Erythroblast (primary cell): ENCODE measurements at regions not wholly inside any gene's neighbourhood (a gene's known extent, or its start where the extent isn't known, plus 50 kb on each side); places are given as distances from the start of the nearest gene placed in this dataset.

Experiments
- DNase-seq, 2 experiments: peaks; one replicate each; lab custom pipeline; 2025; lab: John Stamatoyannopoulos, UW
- GATA1 ChIP-seq: IDR thresholded peaks from 2 replicates; pipeline ENCODE4 v1.6.1; 2011; ENCODE audit warnings: low read depth, mild to moderate bottlenecking, control low read depth, low read length, moderate library complexity
- POLR2A ChIP-seq: IDR thresholded peaks from 2 replicates; pipeline ENCODE4 v1.6.1; 2011; ENCODE audit warnings: mild to moderate bottlenecking, low read length

- no peak for DNase-seq
- no peak for TF ChIP-seq GATA1
These were observed 194.9 kb downstream of the GPX5 start for GRCh38 chr6:28720357-28721231.

GRCh38 chr6:28721372-28721771 lies 195.7 kb downstream of the GPX5 start:
- DNase-seq: no peak
- TF ChIP-seq POLR2A (no peak), GATA1 (no peak)

GRCh38 chr6:28724395-28724794 lies 198.7 kb downstream of the GPX5 start:
- no peak for DNase-seq
- no peak for TF ChIP-seq GATA1
- TF ChIP-seq POLR2A: no peak

- no peak for DNase-seq
- TF ChIP-seq POLR2A (no peak), GATA1 (no peak)
These were observed 198.4 kb downstream of the TRIM27 start for GRCh38 chr6:28725274-28725809.

GRCh38 chr6:28725890-28726348 lies 197.9 kb downstream of the TRIM27 start:
- DNase-seq: peak; percentile 19 to 25
- TF ChIP-seq POLR2A: no peak
- TF ChIP-seq GATA1: no peak

GRCh38 chr6:28726569-28727309 lies 197.0 kb downstream of the TRIM27 start:
- DNase-seq: no peak
- no peak for TF ChIP-seq POLR2A
- TF ChIP-seq GATA1: no peak

GRCh38 chr6:28727559-28728211 lies 196.1 kb downstream of the TRIM27 start:
- TF ChIP-seq POLR2A (no peak), GATA1 (no peak)
- no peak for DNase-seq

GRCh38 chr6:28729501-28730402 lies 194.0 kb downstream of the TRIM27 start:
- DNase-seq: peak; percentile 13 to 31
- no peak for TF ChIP-seq POLR2A

- no peak for TF ChIP-seq POLR2A
- TF ChIP-seq GATA1: no peak
- no peak for DNase-seq
These were observed 191.7 kb downstream of the TRIM27 start for GRCh38 chr6:28732052-28732451.

GRCh38 chr6:28734443-28734959 lies 189.3 kb downstream of the TRIM27 start:
- no peak for DNase-seq

GRCh38 chr6:28736121-28736520 lies 187.7 kb downstream of the TRIM27 start:
- TF ChIP-seq POLR2A (no peak), GATA1 (no peak)
- no peak for DNase-seq

More at GRCh38 chr6:28734443-28734959, 189.3 kb downstream of the TRIM27 start:
- TF ChIP-seq GATA1: no peak
- no peak for TF ChIP-seq POLR2A

GRCh38 chr6:28737750-28738395 lies 185.9 kb downstream of the TRIM27 start:
- DNase-seq: no peak
- TF ChIP-seq POLR2A (no peak), GATA1 (no peak)
